ENCODE measurements at regions not wholly inside any gene's neighbourhood (a gene's known extent, or its start where the extent isn't known, plus 50 kb on each side); places are given as distances from the start of the nearest gene placed in this dataset.

DNA sequence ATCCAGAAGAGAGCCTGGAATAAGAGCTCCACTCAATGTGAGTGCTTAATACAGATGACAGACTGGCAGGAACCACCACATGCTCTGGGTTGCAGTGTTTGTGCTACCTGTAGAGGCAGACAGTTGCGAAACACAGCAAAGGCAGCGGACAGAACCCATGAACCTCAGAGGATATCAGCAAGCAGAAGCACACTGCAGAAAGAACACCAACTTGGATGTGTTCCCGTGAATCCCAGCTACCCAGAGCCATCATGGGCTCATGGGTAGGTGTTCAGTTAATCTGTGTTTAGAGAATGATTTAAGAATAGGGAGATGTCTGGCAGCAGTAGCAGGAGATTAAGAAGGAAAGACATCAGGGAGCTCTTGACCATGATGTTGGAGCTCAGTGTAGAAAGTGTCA lies 133.3 kb upstream of the FOXQ1 start:
- H3K27me3 ChIP-seq (replicated peaks in 2 of 5; ENCODE audit: control insufficient read depth in 4 of 5, insufficient read depth in 5 of 5, low read length in 4 of 5), result peaks cover 0 to 14% (median 2%) of the 10 kb centered on the region in 5 experiments
- ChIA-PET CTCF (no interaction called here), POLR2A (no interaction called here)
- no peak for DNase-seq
- H3K27ac ChIP-seq (ENCODE audit: insufficient read depth in 1 of 2, low read depth in 1 of 2, low read length in 2 of 2, poor library complexity in 1 of 2, severe bottlenecking in 2 of 2), result no peak overlapping the region
- WGBS (ENCODE audit: insufficient coverage), result 97% methylated on average over 3 of the region's 3 CpGs
- H3K9me3 ChIP-seq (ENCODE audit: control extremely low read depth in 1 of 5, control insufficient read depth in 4 of 5, insufficient read depth in 2 of 5, low read depth in 1 of 5, low read length in 4 of 5), result no peaks in the 10 kb centered on the region
- H3K4me1 ChIP-seq (ENCODE audit: control extremely low read depth in 1 of 4, control insufficient read depth in 4 of 4, insufficient read depth in 4 of 4, low read length in 3 of 4), result no peaks in the 10 kb centered on the region
- no peak overlapping the region for H3K4me3 ChIP-seq (ENCODE audit: control insufficient read depth in 1 of 7, extremely low read depth in 1 of 7, insufficient read depth in 4 of 7, low read depth in 2 of 7, low read length in 6 of 7)
- H3K36me3 ChIP-seq (ENCODE audit: control insufficient read depth in 4 of 4, insufficient read depth in 4 of 4, low read length in 3 of 4), result no peaks in the 10 kb centered on the region

DNA sequence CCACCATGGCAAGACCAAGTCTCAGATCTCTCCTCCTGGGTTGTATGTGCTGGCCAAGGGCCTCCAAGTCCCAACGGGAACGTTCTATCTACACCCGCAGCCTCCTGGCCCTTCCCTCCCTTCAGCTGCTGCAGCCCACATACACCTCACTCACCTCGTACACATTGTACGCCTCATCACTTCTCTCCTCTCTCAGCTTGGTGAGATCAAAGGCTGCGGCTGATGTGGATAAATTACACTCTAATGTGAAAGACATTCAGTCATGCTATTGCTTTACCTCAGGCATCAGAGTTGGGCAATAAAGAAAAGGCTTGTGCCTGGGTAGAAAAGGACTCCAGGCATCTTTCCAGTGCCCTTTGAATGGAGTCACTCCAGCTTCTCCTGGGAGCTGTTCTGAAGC lies 135.3 kb upstream of the FOXQ1 start:
- Histone ChIP-seq H3K27me3 (replicated peaks in 2 of 5; ENCODE audit: control insufficient read depth in 4 of 5, insufficient read depth in 5 of 5, low read length in 4 of 5) (peaks cover 0 to 11% (median 2%) of the 10 kb centered on the region in 5 experiments), H3K36me3 (ENCODE audit: control insufficient read depth in 4 of 4, insufficient read depth in 4 of 4, low read length in 3 of 4) (no peaks in the 10 kb centered on the region), H3K4me1 (ENCODE audit: control extremely low read depth in 1 of 4, control insufficient read depth in 4 of 4, insufficient read depth in 4 of 4, low read length in 3 of 4) (no peaks in the 10 kb centered on the region), H3K27ac (ENCODE audit: insufficient read depth in 1 of 2, low read depth in 1 of 2, low read length in 2 of 2, poor library complexity in 1 of 2, severe bottlenecking in 2 of 2) (no peak overlapping the region), H3K4me3 (ENCODE audit: control insufficient read depth in 1 of 7, extremely low read depth in 1 of 7, insufficient read depth in 4 of 7, low read depth in 2 of 7, low read length in 6 of 7) (no peak overlapping the region), H3K9me3 (ENCODE audit: control extremely low read depth in 1 of 5, control insufficient read depth in 4 of 5, insufficient read depth in 2 of 5, low read depth in 1 of 5, low read length in 4 of 5) (no peaks in the 10 kb centered on the region)
- 100% methylated on average over 4 of the region's 6 CpGs for WGBS (ENCODE audit: insufficient coverage)
- ChIA-PET CTCF (no interaction called here), POLR2A (no interaction called here)
- DNase-seq, result no peak

DNA sequence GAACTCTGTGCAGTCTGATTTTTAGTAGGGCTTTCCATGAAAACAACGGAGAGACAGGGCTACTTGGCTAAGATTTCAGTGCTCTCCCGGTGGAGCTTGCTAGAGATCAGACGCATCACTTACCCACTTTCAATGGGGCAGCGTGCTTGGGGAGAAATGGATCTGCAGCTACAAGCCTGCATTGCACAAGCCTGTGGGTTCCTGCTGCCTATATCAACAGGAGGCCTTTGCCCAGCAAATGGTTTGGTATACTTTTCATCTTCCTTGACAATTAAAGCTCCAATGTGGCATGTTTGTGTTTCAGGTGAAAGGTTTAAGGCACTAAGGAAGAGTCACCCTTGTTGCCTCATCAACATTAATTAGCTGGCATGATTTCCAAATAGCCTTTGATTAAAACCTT lies 136.0 kb upstream of the FOXQ1 start:
- no peaks in the 10 kb centered on the region for H3K36me3 ChIP-seq (ENCODE audit: control insufficient read depth in 4 of 4, insufficient read depth in 4 of 4, low read length in 3 of 4)
- CTCF ChIA-PET, result no interaction called here
- H3K4me1 ChIP-seq (ENCODE audit: control extremely low read depth in 1 of 4, control insufficient read depth in 4 of 4, insufficient read depth in 4 of 4, low read length in 3 of 4), result no peaks in the 10 kb centered on the region
- peaks cover 0 to 10% (median 2%) of the 10 kb centered on the region in 5 experiments for H3K27me3 ChIP-seq (replicated peaks in 2 of 5; ENCODE audit: control insufficient read depth in 4 of 5, insufficient read depth in 5 of 5, low read length in 4 of 5)
- POLR2A ChIA-PET, result no interaction called here
- no peak overlapping the region for H3K4me3 ChIP-seq (ENCODE audit: control insufficient read depth in 1 of 7, extremely low read depth in 1 of 7, insufficient read depth in 4 of 7, low read depth in 2 of 7, low read length in 6 of 7)
- no peaks in the 10 kb centered on the region for H3K9me3 ChIP-seq (ENCODE audit: control extremely low read depth in 1 of 5, control insufficient read depth in 4 of 5, insufficient read depth in 2 of 5, low read depth in 1 of 5, low read length in 4 of 5)
- WGBS (ENCODE audit: insufficient coverage), result 84% methylated on average over 3 of the region's 4 CpGs
- H3K27ac ChIP-seq (ENCODE audit: insufficient read depth in 1 of 2, low read depth in 1 of 2, low read length in 2 of 2, poor library complexity in 1 of 2, severe bottlenecking in 2 of 2), result no peak overlapping the region
- DNase-seq, result no peak

DNA sequence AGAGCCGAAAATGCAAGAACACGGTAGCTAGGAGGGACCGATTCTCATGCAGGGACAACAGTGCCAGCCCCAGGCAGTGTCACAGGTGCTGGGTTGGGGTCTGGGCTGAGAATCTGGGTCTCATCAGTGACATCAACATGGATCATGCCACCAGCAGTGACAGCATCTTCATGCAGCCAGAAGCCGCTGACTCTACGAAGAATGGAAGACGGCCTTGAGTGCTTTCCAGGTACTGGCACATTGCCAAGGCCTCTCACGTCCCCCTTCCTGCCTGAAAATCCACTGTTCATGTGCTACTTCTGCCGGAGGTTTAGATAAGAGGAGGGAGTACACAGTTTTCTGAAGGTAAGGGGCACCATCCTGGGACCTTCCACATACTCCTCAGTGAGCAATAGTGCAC lies 141.1 kb upstream of the FOXQ1 start:
- H3K9me3 ChIP-seq (ENCODE audit: control extremely low read depth in 1 of 5, control insufficient read depth in 4 of 5, insufficient read depth in 2 of 5, low read depth in 1 of 5, low read length in 4 of 5), result peaks cover 0 to 3% (median 0%) of the 10 kb centered on the region in 5 experiments
- H3K36me3 ChIP-seq (ENCODE audit: control insufficient read depth in 4 of 4, insufficient read depth in 4 of 4, low read length in 3 of 4), result no peaks in the 10 kb centered on the region
- CTCF ChIA-PET, result no interaction called here
- H3K27me3 ChIP-seq (replicated peaks in 2 of 5; ENCODE audit: control insufficient read depth in 4 of 5, insufficient read depth in 5 of 5, low read length in 4 of 5), result peaks cover 0 to 2% (median 0%) of the 10 kb centered on the region in 5 experiments
- no peak overlapping the region for H3K27ac ChIP-seq (ENCODE audit: insufficient read depth in 1 of 2, low read depth in 1 of 2, low read length in 2 of 2, poor library complexity in 1 of 2, severe bottlenecking in 2 of 2)
- no peak for DNase-seq
- 92% methylated on average over 6 of the region's 8 CpGs for WGBS (ENCODE audit: insufficient coverage)
- no peak overlapping the region for H3K4me3 ChIP-seq (ENCODE audit: control insufficient read depth in 1 of 7, extremely low read depth in 1 of 7, insufficient read depth in 4 of 7, low read depth in 2 of 7, low read length in 6 of 7)
- H3K4me1 ChIP-seq (ENCODE audit: control extremely low read depth in 1 of 4, control insufficient read depth in 4 of 4, insufficient read depth in 4 of 4, low read length in 3 of 4), result no peaks in the 10 kb centered on the region
- POLR2A ChIA-PET, result no interaction called here

DNA sequence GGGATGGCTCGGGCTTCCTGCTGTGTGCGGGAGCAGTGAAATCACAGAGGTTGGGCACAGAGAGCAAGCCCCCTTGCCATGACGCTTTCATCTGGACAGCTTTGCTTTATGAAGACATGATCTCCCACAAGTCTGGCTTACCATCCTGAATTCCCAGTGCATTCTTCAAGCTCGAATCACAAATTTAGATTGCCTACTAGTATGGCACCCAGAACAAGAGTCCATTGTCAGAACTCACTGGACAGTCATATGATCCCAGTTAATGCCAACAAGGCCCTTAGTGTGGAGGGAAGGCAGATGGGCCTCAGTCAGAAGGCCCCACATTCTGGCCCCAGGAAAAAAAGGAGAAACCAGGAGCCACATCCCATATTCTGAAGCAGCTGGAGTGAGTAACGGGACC lies 147.3 kb upstream of the FOXQ1 start:
- Histone ChIP-seq H3K27ac (ENCODE audit: insufficient read depth in 1 of 2, low read depth in 1 of 2, low read length in 2 of 2, poor library complexity in 1 of 2, severe bottlenecking in 2 of 2) (no peak overlapping the region), H3K4me1 (ENCODE audit: control extremely low read depth in 1 of 4, control insufficient read depth in 4 of 4, insufficient read depth in 4 of 4, low read length in 3 of 4) (no peaks in the 10 kb centered on the region), H3K9me3 (ENCODE audit: control extremely low read depth in 1 of 5, control insufficient read depth in 4 of 5, insufficient read depth in 2 of 5, low read depth in 1 of 5, low read length in 4 of 5) (no peaks in the 10 kb centered on the region), H3K36me3 (ENCODE audit: control insufficient read depth in 4 of 4, insufficient read depth in 4 of 4, low read length in 3 of 4) (no peaks in the 10 kb centered on the region), H3K27me3 (replicated peaks in 2 of 5; ENCODE audit: control insufficient read depth in 4 of 5, insufficient read depth in 5 of 5, low read length in 4 of 5) (peaks cover 0 to 4% (median 4%) of the 10 kb centered on the region in 5 experiments), H3K4me3 (ENCODE audit: control insufficient read depth in 1 of 7, extremely low read depth in 1 of 7, insufficient read depth in 4 of 7, low read depth in 2 of 7, low read length in 6 of 7) (no peak overlapping the region)
- 74% methylated on average over 5 of the region's 5 CpGs for WGBS (ENCODE audit: insufficient coverage)
- CTCF ChIA-PET, result no interaction called here
- POLR2A ChIA-PET, result no interaction called here
- DNase-seq, result no peak

DNA sequence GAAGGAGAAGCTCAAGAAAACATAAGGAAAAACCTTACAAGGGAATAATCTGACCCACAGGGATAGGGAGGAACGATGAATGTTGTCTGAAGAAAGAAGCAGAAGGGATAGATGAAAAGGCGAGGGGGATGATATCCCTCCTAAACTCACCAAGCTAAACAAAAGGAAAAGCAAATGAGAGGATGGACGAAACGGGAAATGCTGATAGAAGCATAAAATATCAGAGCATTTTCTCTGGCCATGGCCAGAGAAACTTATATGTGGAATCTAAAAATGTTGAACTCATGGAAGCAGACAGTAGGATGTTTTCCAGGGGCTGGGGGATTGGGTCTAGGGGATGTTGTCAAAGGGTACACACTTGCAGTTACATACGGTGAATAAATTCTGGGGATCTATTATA lies 148.4 kb upstream of the FOXQ1 start:
- no peaks in the 10 kb centered on the region for H3K9me3 ChIP-seq (ENCODE audit: control extremely low read depth in 1 of 5, control insufficient read depth in 4 of 5, insufficient read depth in 2 of 5, low read depth in 1 of 5, low read length in 4 of 5)
- no peak overlapping the region for H3K4me3 ChIP-seq (ENCODE audit: control insufficient read depth in 1 of 7, extremely low read depth in 1 of 7, insufficient read depth in 4 of 7, low read depth in 2 of 7, low read length in 6 of 7)
- POLR2A ChIA-PET, result no interaction called here
- 100% methylated on average over 1 of the region's 5 CpGs for WGBS (ENCODE audit: insufficient coverage)
- CTCF ChIA-PET, result no interaction called here
- H3K36me3 ChIP-seq (ENCODE audit: control insufficient read depth in 4 of 4, insufficient read depth in 4 of 4, low read length in 3 of 4), result no peaks in the 10 kb centered on the region
- peaks cover 0 to 4% (median 4%) of the 10 kb centered on the region in 5 experiments for H3K27me3 ChIP-seq (replicated peaks in 2 of 5; ENCODE audit: control insufficient read depth in 4 of 5, insufficient read depth in 5 of 5, low read length in 4 of 5)
- no peaks in the 10 kb centered on the region for H3K4me1 ChIP-seq (ENCODE audit: control extremely low read depth in 1 of 4, control insufficient read depth in 4 of 4, insufficient read depth in 4 of 4, low read length in 3 of 4)
- no peak overlapping the region for H3K27ac ChIP-seq (ENCODE audit: insufficient read depth in 1 of 2, low read depth in 1 of 2, low read length in 2 of 2, poor library complexity in 1 of 2, severe bottlenecking in 2 of 2)
- no peak for DNase-seq

DNA sequence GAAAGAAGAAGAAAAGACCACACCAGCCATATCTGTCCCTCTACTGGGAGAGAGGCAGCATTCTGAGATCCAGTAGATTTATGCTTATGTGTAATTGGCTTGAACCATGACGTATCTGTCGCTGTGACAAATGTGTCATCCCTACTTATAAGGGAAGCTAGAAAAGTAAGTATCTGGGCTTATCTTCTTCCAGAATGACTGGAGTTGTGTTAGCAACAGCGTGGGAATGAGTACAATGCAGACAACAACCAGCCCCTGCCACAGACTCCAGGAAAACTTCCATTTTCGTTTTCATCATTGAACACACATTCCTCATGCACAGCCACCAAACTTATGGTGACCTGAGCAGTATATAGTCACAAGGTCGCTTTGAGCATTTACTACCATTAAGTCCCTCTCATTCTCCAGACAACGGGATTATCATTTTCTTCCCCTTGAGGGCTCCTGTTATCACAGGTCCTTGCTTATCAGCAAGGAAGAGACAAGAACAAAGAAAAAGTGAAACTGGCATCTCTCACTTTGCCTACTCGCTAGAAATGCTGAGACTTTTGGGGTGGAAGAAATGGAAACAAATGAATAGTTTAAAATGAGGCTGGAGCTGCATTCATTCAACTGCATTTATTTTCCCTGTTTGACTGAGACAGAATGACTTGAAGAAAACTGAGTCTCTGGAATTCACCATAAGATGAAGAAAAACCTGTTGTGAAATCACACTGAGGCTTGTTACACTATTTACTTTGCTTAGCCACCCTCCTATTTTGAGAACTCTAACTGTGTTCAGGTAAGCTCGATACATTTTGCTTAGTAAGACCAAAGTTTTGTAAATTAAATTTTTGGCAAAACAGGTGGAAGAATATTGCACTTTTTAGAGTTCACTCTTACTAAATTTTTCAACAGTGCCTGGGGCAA lies 149.3 kb upstream of the FOXQ1 start:
- ChIA-PET CTCF (no interaction called here), POLR2A (no interaction called here)
- H3K9me3 ChIP-seq (ENCODE audit: control extremely low read depth in 1 of 5, control insufficient read depth in 4 of 5, insufficient read depth in 2 of 5, low read depth in 1 of 5, low read length in 4 of 5), result no peaks in the 10 kb centered on the region
- no peak overlapping the region for H3K27ac ChIP-seq (ENCODE audit: insufficient read depth in 1 of 2, low read depth in 1 of 2, low read length in 2 of 2, poor library complexity in 1 of 2, severe bottlenecking in 2 of 2)
- H3K36me3 ChIP-seq (ENCODE audit: control insufficient read depth in 4 of 4, insufficient read depth in 4 of 4, low read length in 3 of 4), result no peaks in the 10 kb centered on the region
- WGBS (ENCODE audit: insufficient coverage), result 82% methylated on average over 5 of the region's 8 CpGs
- H3K4me1 ChIP-seq (ENCODE audit: control extremely low read depth in 1 of 4, control insufficient read depth in 4 of 4, insufficient read depth in 4 of 4, low read length in 3 of 4), result no peaks in the 10 kb centered on the region
- no peak overlapping the region for H3K4me3 ChIP-seq (ENCODE audit: control insufficient read depth in 1 of 7, extremely low read depth in 1 of 7, insufficient read depth in 4 of 7, low read depth in 2 of 7, low read length in 6 of 7)
- H3K27me3 ChIP-seq (replicated peaks in 2 of 5; ENCODE audit: control insufficient read depth in 4 of 5, insufficient read depth in 5 of 5, low read length in 4 of 5), result peaks cover 0 to 4% (median 4%) of the 10 kb centered on the region in 5 experiments
- no peak for DNase-seq

All from common myeloid progenitor, CD34-positive (primary cell).